ENCODE measurements at regions not wholly inside any gene's neighbourhood (a gene's known extent, or its start where the extent isn't known, plus 50 kb on each side); places are given as distances from the start of the nearest gene placed in this dataset.
"Not testable (repeated sequence)": the region's sequence is repeated elsewhere in the genome, so short reads cannot be mapped to it uniquely, and the experiment has no call there.

GRCh38 chr9:93774331-93775102 lies 180.6 kb downstream of the BARX1 start:
- TF ChIP-seq CTCF (IDR thresholded peaks at IDR 0.05), result no peak
- Mint-ChIP-seq H3K4me3 (no peak overlapping the region), H3K4me1 (ENCODE audit: low read depth) (no peaks in the 10 kb centered on the region), H3K27me3 (ENCODE audit: insufficient read depth) (peaks cover 1% of the 10 kb centered on the region; the same call in 1 of the 2 replicates), H3K27ac (no peak overlapping the region), H3K36me3 (ENCODE audit: low read depth) (no peaks in the 10 kb centered on the region), H3K9me3 (peaks cover 16% of the 10 kb centered on the region)
- no peak for DNase-seq

GRCh38 chr9:93771276-93771675 lies 183.9 kb downstream of the BARX1 start:
- Mint-ChIP-seq H3K4me3 (no peak overlapping the region), H3K9me3 (peaks cover 42% of the 10 kb centered on the region), H3K27me3 (ENCODE audit: insufficient read depth) (peaks cover 1% of the 10 kb centered on the region; the same call in 1 of the 2 replicates), H3K27ac (no peak overlapping the region), H3K36me3 (ENCODE audit: low read depth) (no peaks in the 10 kb centered on the region; the same call in 1 of the 2 replicates), H3K4me1 (ENCODE audit: low read depth) (no peaks in the 10 kb centered on the region)
- TF ChIP-seq CTCF (IDR thresholded peaks at IDR 0.05), result no peak
- no peak for DNase-seq

- H3K4me3 Mint-ChIP-seq, result no peak overlapping the region
- H3K27ac Mint-ChIP-seq, result no peak overlapping the region
- no peaks in the 10 kb centered on the region for H3K4me1 Mint-ChIP-seq (ENCODE audit: low read depth)
- TF ChIP-seq CTCF (IDR thresholded peaks at IDR 0.05), result no peak
- no peaks in the 10 kb centered on the region; the same call in 1 of the 2 replicates for H3K27me3 Mint-ChIP-seq (ENCODE audit: insufficient read depth)
- H3K36me3 Mint-ChIP-seq (ENCODE audit: low read depth), result peaks cover 6% of the 10 kb centered on the region; the same call in 1 of the 2 replicates
- DNase-seq, result no peak
- peaks cover 28% of the 10 kb centered on the region for H3K9me3 Mint-ChIP-seq
Observed at GRCh38 chr9:93761822-93762221, 185.4 kb downstream of the PHF2 start.

- Mint-ChIP-seq H3K9me3 (peaks cover 69% of the 10 kb centered on the region), H3K4me3 (no peak overlapping the region), H3K27ac (no peak overlapping the region), H3K36me3 (ENCODE audit: low read depth) (peaks cover 6% of the 10 kb centered on the region; the same call in 1 of the 2 replicates), H3K4me1 (ENCODE audit: low read depth) (no peaks in the 10 kb centered on the region), H3K27me3 (ENCODE audit: insufficient read depth) (no peaks in the 10 kb centered on the region)
- no peak for DNase-seq
- no peak for TF ChIP-seq CTCF (IDR thresholded peaks at IDR 0.05)
Observed at GRCh38 chr9:93750045-93750444, 173.7 kb downstream of the PHF2 start.

GRCh38 chr9:93748827-93749226 lies 172.4 kb downstream of the PHF2 start:
- peaks cover 77% of the 10 kb centered on the region for H3K9me3 Mint-ChIP-seq

GRCh38 chr9:93731963-93732362 lies 155.6 kb downstream of the PHF2 start:
- no peaks in the 10 kb centered on the region; the same call in 1 of the 2 replicates for H3K27me3 Mint-ChIP-seq (ENCODE audit: insufficient read depth)

More at GRCh38 chr9:93748827-93749226, 172.4 kb downstream of the PHF2 start:
- not testable (repeated sequence) for DNase-seq; H3K4me3 Mint-ChIP-seq; H3K36me3 Mint-ChIP-seq (ENCODE audit: low read depth); H3K27ac Mint-ChIP-seq; H3K27me3 Mint-ChIP-seq (ENCODE audit: insufficient read depth); H3K4me1 Mint-ChIP-seq (ENCODE audit: low read depth)

More at GRCh38 chr9:93731963-93732362, 155.6 kb downstream of the PHF2 start:
- no peak for DNase-seq
- no peak overlapping the region for H3K27ac Mint-ChIP-seq
- no peaks in the 10 kb centered on the region; the same call in 1 of the 2 replicates for H3K36me3 Mint-ChIP-seq (ENCODE audit: low read depth)
- no peak overlapping the region for H3K4me3 Mint-ChIP-seq
- TF ChIP-seq CTCF (IDR thresholded peaks at IDR 0.05), result no peak
- no peaks in the 10 kb centered on the region for H3K4me1 Mint-ChIP-seq (ENCODE audit: low read depth)
- H3K9me3 Mint-ChIP-seq, result peaks cover 21% of the 10 kb centered on the region
